ENCODE measurements at regions not wholly inside any gene's neighbourhood (a gene's known extent, or its start where the extent isn't known, plus 50 kb on each side); places are given as distances from the start of the nearest gene placed in this dataset.

GRCh38 chr12:65596514-65597091, 227.7 kb upstream of the HMGA2 start:
- TF ChIP-seq CTCF (IDR thresholded peaks at IDR 0.05; ENCODE audit: low read depth, low read length, missing input control), result no peak
- TF ChIP-seq RAD21 (IDR thresholded peaks at IDR 0.05), result no peak

Measured in liver (tissue), 3 donors.